ENCODE measurements at regions not wholly inside any gene's neighbourhood (a gene's known extent, or its start where the extent isn't known, plus 50 kb on each side); places are given as distances from the start of the nearest gene placed in this dataset.
"Not testable (repeated sequence)": the region's sequence is repeated elsewhere in the genome, so short reads cannot be mapped to it uniquely, and the experiment has no call there.

GRCh38 chr4:79266136-79266535 is 59.7 kb downstream of the NAA11 start:
- no peaks in the 10 kb centered on the region for H3K36me3 ChIP-seq (ENCODE audit: insufficient read depth)
- DNase-seq (ENCODE audit: extremely low spot score): no peak
- H3K27ac ChIP-seq (ENCODE audit: low read depth): no peak overlapping the region
- WGBS: 86% methylated on average over 3 of the region's 3 CpGs
- H3K4me1 ChIP-seq (ENCODE audit: insufficient read depth): no peaks in the 10 kb centered on the region
- no peak overlapping the region for H3K4me3 ChIP-seq (ENCODE audit: low read depth, low read length)

- DNase-seq (ENCODE audit: extremely low spot score): no peak
- WGBS: 71% methylated on average over 2 of the region's 2 CpGs
- Histone ChIP-seq H3K36me3 (ENCODE audit: insufficient read depth) (no peaks in the 10 kb centered on the region), H3K27ac (ENCODE audit: low read depth) (no peak overlapping the region), H3K4me1 (ENCODE audit: insufficient read depth) (no peaks in the 10 kb centered on the region), H3K4me3 (ENCODE audit: low read depth, low read length) (no peak overlapping the region)
These were observed 66.6 kb downstream of the NAA11 start for GRCh38 chr4:79259242-79259641.

GRCh38 chr4:79258614-79259176 is 67.2 kb downstream of the NAA11 start:
- Histone ChIP-seq H3K4me1 (ENCODE audit: insufficient read depth) (no peaks in the 10 kb centered on the region), H3K4me3 (ENCODE audit: low read depth, low read length) (no peak overlapping the region), H3K27ac (ENCODE audit: low read depth) (no peak overlapping the region), H3K36me3 (ENCODE audit: insufficient read depth) (no peaks in the 10 kb centered on the region)
- WGBS: 97% methylated on average over 2 of the region's 2 CpGs
- no peak for DNase-seq (ENCODE audit: extremely low spot score)

- WGBS: 85% methylated on average over 5 of the region's 5 CpGs
- no peak for DNase-seq (ENCODE audit: extremely low spot score)
These were observed 67.8 kb downstream of the NAA11 start for GRCh38 chr4:79257953-79258613.

GRCh38 chr4:79255793-79256192 is 70.1 kb downstream of the NAA11 start:
- Histone ChIP-seq H3K4me3 (ENCODE audit: low read depth, low read length) (no peak overlapping the region), H3K36me3 (ENCODE audit: insufficient read depth) (no peaks in the 10 kb centered on the region), H3K27ac (ENCODE audit: low read depth) (no peak overlapping the region), H3K4me1 (ENCODE audit: insufficient read depth) (no peaks in the 10 kb centered on the region)
- DNase-seq (ENCODE audit: extremely low spot score): no peak
- 77% methylated on average over 6 of the region's 6 CpGs for WGBS

More at GRCh38 chr4:79257953-79258613, 67.8 kb downstream of the NAA11 start:
- Histone ChIP-seq H3K36me3 (ENCODE audit: insufficient read depth) (no peaks in the 10 kb centered on the region), H3K4me3 (ENCODE audit: low read depth, low read length) (no peak overlapping the region), H3K4me1 (ENCODE audit: insufficient read depth) (no peaks in the 10 kb centered on the region), H3K27ac (ENCODE audit: low read depth) (no peak overlapping the region)

- 97% methylated on average over 1 of the region's 1 CpG for WGBS
These were observed 71.9 kb downstream of the NAA11 start for GRCh38 chr4:79253924-79254323.

GRCh38 chr4:79253168-79253567 is 72.7 kb downstream of the NAA11 start:
- Histone ChIP-seq H3K4me1 (ENCODE audit: insufficient read depth) (no peaks in the 10 kb centered on the region), H3K36me3 (ENCODE audit: insufficient read depth) (no peaks in the 10 kb centered on the region), H3K27ac (ENCODE audit: low read depth) (no peak overlapping the region), H3K4me3 (ENCODE audit: low read depth, low read length) (no peak overlapping the region)
- DNase-seq (ENCODE audit: extremely low spot score): no peak

More at GRCh38 chr4:79253924-79254323, 71.9 kb downstream of the NAA11 start:
- H3K4me1 ChIP-seq (ENCODE audit: insufficient read depth): no peaks in the 10 kb centered on the region
- no peak overlapping the region for H3K4me3 ChIP-seq (ENCODE audit: low read depth, low read length)
- H3K36me3 ChIP-seq (ENCODE audit: insufficient read depth): no peaks in the 10 kb centered on the region
- H3K27ac ChIP-seq (ENCODE audit: low read depth): no peak overlapping the region
- DNase-seq (ENCODE audit: extremely low spot score): no peak

GRCh38 chr4:79250887-79251286 is 75.0 kb downstream of the NAA11 start:
- no peak for DNase-seq (ENCODE audit: extremely low spot score)
- H3K4me1 ChIP-seq (ENCODE audit: insufficient read depth): no peaks in the 10 kb centered on the region
- whole genome bisulfite sequencing: 89% methylated on average over 4 of the region's 4 CpGs
- H3K4me3 ChIP-seq (ENCODE audit: low read depth, low read length): no peak overlapping the region
- H3K36me3 ChIP-seq (ENCODE audit: insufficient read depth): no peaks in the 10 kb centered on the region
- no peak overlapping the region for H3K27ac ChIP-seq (ENCODE audit: low read depth)

GRCh38 chr4:79249881-79250503 is 75.9 kb downstream of the NAA11 start:
- 90% methylated on average over 12 of the region's 12 CpGs for WGBS
- Histone ChIP-seq H3K36me3 (ENCODE audit: insufficient read depth) (no peaks in the 10 kb centered on the region), H3K27ac (ENCODE audit: low read depth) (no peak overlapping the region), H3K4me3 (ENCODE audit: low read depth, low read length) (no peak overlapping the region), H3K4me1 (ENCODE audit: insufficient read depth) (no peaks in the 10 kb centered on the region)
- no peak for DNase-seq (ENCODE audit: extremely low spot score)

GRCh38 chr4:79248610-79249009 is 77.3 kb downstream of the NAA11 start:
- H3K27ac ChIP-seq (ENCODE audit: low read depth): no peak overlapping the region
- 91% methylated on average over 5 of the region's 5 CpGs for WGBS
- H3K4me3 ChIP-seq (ENCODE audit: low read depth, low read length): no peak overlapping the region
- DNase-seq (ENCODE audit: extremely low spot score): no peak
- H3K36me3 ChIP-seq (ENCODE audit: insufficient read depth): no peaks in the 10 kb centered on the region
- H3K4me1 ChIP-seq (ENCODE audit: insufficient read depth): no peaks in the 10 kb centered on the region

GRCh38 chr4:79247695-79248394 is 78.0 kb downstream of the NAA11 start:
- H3K4me1 ChIP-seq (ENCODE audit: insufficient read depth): no peaks in the 10 kb centered on the region
- no peaks in the 10 kb centered on the region for H3K36me3 ChIP-seq (ENCODE audit: insufficient read depth)
- H3K4me3 ChIP-seq (ENCODE audit: low read depth, low read length): no peak overlapping the region
- no peak overlapping the region for H3K27ac ChIP-seq (ENCODE audit: low read depth)
- WGBS: 89% methylated on average over 6 of the region's 6 CpGs
- no peak for DNase-seq (ENCODE audit: extremely low spot score)

GRCh38 chr4:79245200-79245940 is 80.5 kb downstream of the NAA11 start:
- H3K4me1 ChIP-seq (ENCODE audit: insufficient read depth); H3K4me3 ChIP-seq (ENCODE audit: low read depth, low read length); H3K36me3 ChIP-seq (ENCODE audit: insufficient read depth); H3K27ac ChIP-seq (ENCODE audit: low read depth); DNase-seq (ENCODE audit: extremely low spot score): not testable (repeated sequence)
- WGBS: 92% methylated on average over 44 of the region's 44 CpGs

- no peak overlapping the region for H3K4me3 ChIP-seq (ENCODE audit: low read depth, low read length)
- H3K4me1 ChIP-seq (ENCODE audit: insufficient read depth): no peaks in the 10 kb centered on the region
- 40% methylated on average over 3 of the region's 3 CpGs for WGBS
- no peaks in the 10 kb centered on the region for H3K36me3 ChIP-seq (ENCODE audit: insufficient read depth)
- DNase-seq (ENCODE audit: extremely low spot score): no peak
- H3K27ac ChIP-seq (ENCODE audit: low read depth): no peak overlapping the region
These were observed 84.0 kb downstream of the NAA11 start for GRCh38 chr4:79241846-79242245.

Measured in urinary bladder (tissue), 3 donors.